GM23248 (cell line): ENCODE measurements at regions not wholly inside any gene's neighbourhood (a gene's known extent, or its start where the extent isn't known, plus 50 kb on each side); places are given as distances from the start of the nearest gene placed in this dataset.

Source experiments
- DNase-seq: peaks from one replicate; pipeline ENCODE4 v3.0.0-alpha.2; 2015
- H2AFZ ChIP-seq: fragments of 200-600 bp; sonication (generic); 2 replicates; pipeline ENCODE4 v1.6.1; 2016; ENCODE audit warnings: antibody characterized with exemption
- H3F3A ChIP-seq: fragments of 200-600 bp; sonication (generic); 2 replicates; pipeline ENCODE4 v1.6.1; 2016; ENCODE audit warnings: mild to moderate bottlenecking, antibody characterized with exemption, mixed run types; ENCODE audit not compliant: insufficient read depth
- H3K27ac ChIP-seq: fragments of 200-600 bp; sonication (generic); 2 replicates; pipeline ENCODE4 v1.5.1; 2016; ENCODE audit warnings: mild to moderate bottlenecking
- H3K27me3 ChIP-seq: fragments of 200-600 bp; sonication (generic); replicated peaks from 2 replicates; pipeline ENCODE4 v1.6.1; 2016; ENCODE audit warnings: mild to moderate bottlenecking; ENCODE audit not compliant: insufficient read depth
- H3K36me3 ChIP-seq: fragments of 200-600 bp; sonication (generic); 2 replicates; pipeline ENCODE4 v1.6.1; 2016; ENCODE audit warnings: low read depth, mild to moderate bottlenecking
- H3K4me1 ChIP-seq: fragments of 200-600 bp; sonication (generic); 2 replicates; pipeline ENCODE4 v1.6.1; 2016; ENCODE audit warnings: mild to moderate bottlenecking; ENCODE audit not compliant: insufficient read depth
- H3K4me2 ChIP-seq: fragments of 200-600 bp; sonication (generic); one replicate; pipeline ENCODE4 v1.6.1; 2016; ENCODE audit warnings: mild to moderate bottlenecking; ENCODE audit not compliant: unreplicated experiment
- H3K4me3 ChIP-seq: fragments of 200-600 bp; sonication (generic); 2 replicates; pipeline ENCODE4 v1.5.1; 2016; ENCODE audit warnings: mild to moderate bottlenecking
- H3K79me2 ChIP-seq: fragments of 200-600 bp; sonication (generic); 2 replicates; pipeline ENCODE4 v1.6.1; 2016; ENCODE audit warnings: mild to moderate bottlenecking; ENCODE audit not compliant: insufficient read depth
- H3K9ac ChIP-seq: fragments of 200-600 bp; sonication (generic); 2 replicates; pipeline ENCODE4 v1.6.1; 2016; ENCODE audit warnings: mild to moderate bottlenecking
- H3K9me2 ChIP-seq: fragments of 200-600 bp; sonication (generic); 2 replicates; pipeline ENCODE4 v1.6.1; 2016; ENCODE audit warnings: mixed run types, mild to moderate bottlenecking, moderate library complexity; ENCODE audit not compliant: insufficient read depth
- H3K9me3 ChIP-seq: fragments of 200-600 bp; sonication (generic); one replicate; pipeline ENCODE4 v1.6.1; 2017; ENCODE audit warnings: low read depth
- H4K20me1 ChIP-seq: fragments of 200-600 bp; sonication (generic); 2 replicates; pipeline ENCODE4 v1.6.0; 2016; ENCODE audit not compliant: insufficient read depth
- EZH2 ChIP-seq: fragments of 200-600 bp; sonication (generic); IDR thresholded peaks from 2 replicates; pipeline ENCODE4 v1.6.1; 2018; ENCODE audit warnings: antibody characterized with exemption, mild to moderate bottlenecking; ENCODE audit not compliant: insufficient read depth, poor library complexity, severe bottlenecking
- EZH2phosphoT487 ChIP-seq: fragments of 200-600 bp; sonication (generic); IDR thresholded peaks from 2 replicates; pipeline ENCODE4 v1.6.1; 2018; ENCODE audit warnings: antibody characterized with exemption, moderate library complexity, mild to moderate bottlenecking, low read depth; ENCODE audit not compliant: insufficient read depth
- WGBS, 2 experiments: methylation state at CpG; one replicate each; pipeline ENCODE4 v1.1.6; 2015 to 2017; ENCODE audit warnings: low lambda C conversion rate in 2 of 2, low coverage in 1 of 2; ENCODE audit errors: missing lambda C conversion rate in 2 of 2; 5-methylcytosine and 5-hydroxymethylcytosine counted together
- in situ Hi-C: fragments of 300-500 bp; cut with MboI; formaldehyde crosslinking; loops from 2 replicates; pipeline ENCODE4 v1.15.0; 2020

DNA sequence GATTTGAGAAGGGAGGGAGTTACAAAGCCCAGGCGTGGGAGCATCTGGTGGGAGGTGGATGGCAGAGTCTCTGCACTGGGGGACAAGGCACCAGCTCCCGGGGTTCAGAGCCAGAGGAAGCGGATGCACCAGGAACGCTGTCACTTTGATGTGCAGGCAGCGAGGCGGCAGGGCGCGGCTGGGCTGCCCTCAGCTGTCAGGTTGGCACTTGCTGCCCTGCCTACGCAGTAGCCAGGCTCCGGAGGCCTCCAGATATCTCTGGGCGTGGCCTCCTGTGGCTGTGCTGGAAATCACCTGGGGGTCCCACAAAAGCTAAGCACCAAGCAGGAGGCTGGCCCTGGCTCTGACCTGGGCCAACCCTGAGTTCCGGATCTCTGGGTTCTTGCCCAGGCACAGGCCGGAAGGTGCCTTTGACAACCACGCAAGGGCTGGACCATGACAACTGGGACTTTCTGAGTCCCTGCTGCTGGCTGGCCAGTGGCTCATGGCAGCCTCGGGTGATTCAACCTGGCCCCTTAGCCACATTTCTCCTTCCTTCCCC, 62.1 kb upstream of the MAP1LC3B2 start:
- H3K4me2 ChIP-seq = no peak overlapping the region
- no peak overlapping the region for H3K4me3 ChIP-seq
- no peak for TF ChIP-seq EZH2
- TF ChIP-seq EZH2phosphoT487 = no peak
- H3K9me3 ChIP-seq = no peaks in the 10 kb centered on the region
- H3K4me1 ChIP-seq = peaks cover 23% of the 10 kb centered on the region
- 87 to 91% methylated on average over 13 to 15 of the region's 15 CpGs for WGBS, 2 experiments
- in situ Hi-C loops = no loop called here
- no peaks in the 10 kb centered on the region for H3K27me3 ChIP-seq
- H3F3A ChIP-seq = 0 out of 2 replicates have a peak, but pooled peaks cover 4% of the 10 kb centered on the region
- H3K36me3 ChIP-seq = no peaks in the 10 kb centered on the region
- no peak for DNase-seq
- no peak overlapping the region for H3K9ac ChIP-seq
- H3K9me2 ChIP-seq = no peaks in the 10 kb centered on the region
- no peak overlapping the region for H3K27ac ChIP-seq
- H4K20me1 ChIP-seq = no peaks in the 10 kb centered on the region
- no peaks in the 10 kb centered on the region for H3K79me2 ChIP-seq
- H2AFZ ChIP-seq = no peak overlapping the region

DNA sequence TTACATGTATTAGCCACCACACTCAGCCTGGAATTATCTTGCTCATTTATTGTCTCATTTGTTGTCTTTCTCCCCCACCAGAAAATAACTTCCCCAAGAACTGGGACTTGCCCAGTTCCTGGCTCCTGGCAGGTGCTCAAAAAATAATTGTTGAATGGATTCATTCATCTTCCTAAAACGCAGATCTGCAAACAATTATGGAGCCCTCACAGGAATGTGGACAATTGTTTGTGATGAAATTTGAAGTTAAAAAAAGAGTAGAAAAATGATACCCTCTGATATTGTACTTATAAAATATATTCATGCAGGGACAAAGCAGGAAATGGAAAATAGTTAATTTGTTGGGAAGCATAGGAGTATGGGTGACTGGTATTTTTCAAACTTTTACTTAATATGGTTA, 60.7 kb upstream of the MAP1LC3B2 start:
- no peak for TF ChIP-seq EZH2phosphoT487
- no peak for TF ChIP-seq EZH2
- peak; percentile 79 for DNase-seq
- H3K79me2 ChIP-seq = no peaks in the 10 kb centered on the region
- H3K9ac ChIP-seq = no peak overlapping the region
- no peaks in the 10 kb centered on the region for H3K9me2 ChIP-seq
- H3K4me2 ChIP-seq = no peak overlapping the region
- H3K36me3 ChIP-seq = no peaks in the 10 kb centered on the region
- no peak overlapping the region for H2AFZ ChIP-seq
- H3K27ac ChIP-seq = no peak overlapping the region
- no peaks in the 10 kb centered on the region for H3K27me3 ChIP-seq
- no peaks in the 10 kb centered on the region for H3F3A ChIP-seq
- 4% methylated on average over 1 of the region's 1 CpG for WGBS, 2 experiments
- in situ Hi-C loops = no loop called here
- H4K20me1 ChIP-seq = no peaks in the 10 kb centered on the region
- H3K4me3 ChIP-seq = no peak overlapping the region
- H3K4me1 ChIP-seq = peaks cover 19% of the 10 kb centered on the region
- no peaks in the 10 kb centered on the region for H3K9me3 ChIP-seq

DNA sequence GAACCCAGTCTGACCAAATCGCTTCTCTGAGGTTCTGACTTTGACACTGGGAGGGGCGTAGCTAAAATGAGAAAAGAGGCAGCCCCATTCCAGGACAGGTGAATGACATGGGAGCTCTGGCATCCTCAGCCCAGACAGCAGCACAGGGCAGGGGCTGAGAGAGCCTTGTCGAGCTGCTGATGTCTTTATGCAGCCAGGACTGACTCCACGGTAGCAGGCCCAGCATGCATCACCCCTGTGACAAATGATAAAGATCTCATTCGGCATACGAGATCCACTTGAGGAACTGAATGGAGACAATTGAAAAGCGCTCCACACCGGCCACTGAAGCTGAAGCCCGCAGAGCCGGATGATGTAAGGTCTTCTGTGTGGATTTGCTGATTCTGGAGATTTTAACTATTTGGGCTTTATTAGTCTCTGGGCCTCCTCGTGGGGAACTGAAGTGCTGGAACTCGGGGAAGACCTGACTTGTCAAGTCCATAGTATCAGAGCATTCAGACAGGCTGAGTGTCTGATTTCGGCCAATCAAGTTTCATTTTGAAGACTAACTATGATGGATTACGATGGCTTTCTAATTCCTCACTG, 56.9 kb upstream of the MAP1LC3B2 start:
- H3K9me3 ChIP-seq = no peaks in the 10 kb centered on the region
- no peak overlapping the region for H2AFZ ChIP-seq
- H3K9me2 ChIP-seq = no peaks in the 10 kb centered on the region
- no peaks in the 10 kb centered on the region for H3F3A ChIP-seq
- H3K4me1 ChIP-seq = peaks cover 7% of the 10 kb centered on the region; the same call in 1 of the 2 replicates
- in situ Hi-C loops = no loop called here
- 83 to 85% methylated on average over 14 of the region's 14 CpGs for WGBS, 2 experiments
- H3K4me3 ChIP-seq = no peak overlapping the region
- H3K79me2 ChIP-seq = no peaks in the 10 kb centered on the region
- H3K36me3 ChIP-seq = no peaks in the 10 kb centered on the region
- H4K20me1 ChIP-seq = no peaks in the 10 kb centered on the region
- H3K27ac ChIP-seq = no peak overlapping the region
- no peak overlapping the region for H3K4me2 ChIP-seq
- H3K9ac ChIP-seq = no peak overlapping the region
- no peak for DNase-seq
- H3K27me3 ChIP-seq = no peaks in the 10 kb centered on the region
- TF ChIP-seq EZH2 (no peak), EZH2phosphoT487 (no peak)

DNA sequence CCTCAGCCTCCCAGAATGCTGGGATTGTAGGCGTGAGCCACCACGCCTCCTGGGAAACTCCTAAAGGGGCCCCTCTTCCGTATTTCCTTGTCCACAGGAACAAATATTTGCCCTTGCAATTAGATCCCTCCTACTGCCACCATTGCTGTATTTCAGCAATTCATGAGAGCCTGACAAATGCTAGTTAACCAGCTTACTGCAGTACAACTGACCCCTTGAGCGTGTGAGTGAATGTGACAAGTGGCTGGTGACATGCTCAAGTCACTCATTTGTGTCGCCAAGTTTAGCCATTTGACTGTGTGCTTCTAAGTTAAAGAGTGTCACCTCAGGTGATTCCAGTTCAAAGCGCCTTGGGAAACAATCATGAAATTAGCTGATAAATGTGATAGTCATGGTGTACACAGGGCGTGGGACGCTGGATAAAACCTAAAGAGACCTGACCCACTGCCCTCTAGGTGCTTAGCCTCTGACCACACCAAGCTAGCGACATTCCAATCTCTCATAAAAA, 56.1 kb upstream of the MAP1LC3B2 start:
- WGBS, 2 experiments = 90 to 91% methylated on average over 9 of the region's 9 CpGs
- H2AFZ ChIP-seq = no peak overlapping the region
- no peak overlapping the region for H3K27ac ChIP-seq
- H3K4me2 ChIP-seq = no peak overlapping the region
- H3K36me3 ChIP-seq = no peaks in the 10 kb centered on the region
- no peaks in the 10 kb centered on the region for H3K79me2 ChIP-seq
- in situ Hi-C loops = no loop called here
- peaks cover 7% of the 10 kb centered on the region; the same call in 1 of the 2 replicates for H3K4me1 ChIP-seq
- H3K9me3 ChIP-seq = no peaks in the 10 kb centered on the region
- H3K9me2 ChIP-seq = no peaks in the 10 kb centered on the region
- no peaks in the 10 kb centered on the region for H3K27me3 ChIP-seq
- H3K4me3 ChIP-seq = no peak overlapping the region
- H3K9ac ChIP-seq = no peak overlapping the region
- DNase-seq = no peak
- TF ChIP-seq EZH2 (no peak), EZH2phosphoT487 (no peak)
- no peaks in the 10 kb centered on the region for H3F3A ChIP-seq
- H4K20me1 ChIP-seq = no peaks in the 10 kb centered on the region
